ENCODE measurements at regions not wholly inside any gene's neighbourhood (a gene's known extent, or its start where the extent isn't known, plus 50 kb on each side); places are given as distances from the start of the nearest gene placed in this dataset.

DNA sequence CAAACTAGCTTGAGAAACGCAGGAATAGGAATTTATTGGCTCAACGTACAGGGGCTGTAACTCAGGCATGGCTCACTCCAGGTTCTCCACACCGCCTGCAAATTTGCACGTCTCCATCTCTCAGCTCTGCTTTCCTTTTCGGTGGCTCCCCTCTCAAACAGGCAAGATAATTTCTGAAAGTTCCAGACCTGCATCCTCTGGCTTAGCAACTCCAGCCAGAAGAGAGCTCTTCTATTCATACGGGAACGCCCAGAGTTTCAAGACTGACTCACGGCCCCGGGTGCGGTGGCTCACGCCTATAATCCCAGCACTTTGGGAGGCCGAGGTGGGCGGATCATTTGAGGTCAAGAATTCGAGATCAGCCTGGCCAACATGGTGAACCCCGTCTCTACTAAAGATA is 139.7 kb upstream of the BNIP2 start:
- TF ChIP-seq, protein P1, sequence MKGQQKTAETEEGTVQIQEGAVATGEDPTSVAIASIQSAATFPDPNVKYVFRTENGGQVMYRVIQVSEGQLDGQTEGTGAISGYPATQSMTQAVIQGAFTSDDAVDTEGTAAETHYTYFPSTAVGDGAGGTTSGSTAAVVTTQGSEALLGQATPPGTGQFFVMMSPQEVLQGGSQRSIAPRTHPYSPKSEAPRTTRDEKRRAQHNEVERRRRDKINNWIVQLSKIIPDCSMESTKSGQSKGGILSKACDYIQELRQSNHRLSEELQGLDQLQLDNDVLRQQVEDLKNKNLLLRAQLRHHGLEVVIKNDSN (IDR thresholded peaks at IDR 0.05) = no peak
- TF ChIP-seq, protein P2, sequence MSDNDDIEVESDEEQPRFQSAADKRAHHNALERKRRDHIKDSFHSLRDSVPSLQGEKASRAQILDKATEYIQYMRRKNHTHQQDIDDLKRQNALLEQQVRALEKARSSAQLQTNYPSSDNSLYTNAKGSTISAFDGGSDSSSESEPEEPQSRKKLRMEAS (IDR thresholded peaks at IDR 0.05) = no peak
- TF ChIP-seq CEBPB (IDR thresholded peaks at IDR 0.05) (no peak), RAD21 (IDR thresholded peaks at IDR 0.05; ENCODE audit: low read depth) (no peak), ZBTB7A (IDR thresholded peaks at IDR 0.05; ENCODE audit: low read depth) (no peak), TCF12 (IDR thresholded peaks at IDR 0.05; ENCODE audit: low read depth) (no peak), TAF1 (IDR thresholded peaks at IDR 0.05; ENCODE audit: low read depth) (no peak), NFIC (IDR thresholded peaks at IDR 0.05) (no peak), TEAD4 (IDR thresholded peaks at IDR 0.05) (no peak), EGR1 (IDR thresholded peaks at IDR 0.05) (no peak), EP300 (IDR thresholded peaks at IDR 0.05; ENCODE audit: borderline replicate concordance) (no peak)

DNA sequence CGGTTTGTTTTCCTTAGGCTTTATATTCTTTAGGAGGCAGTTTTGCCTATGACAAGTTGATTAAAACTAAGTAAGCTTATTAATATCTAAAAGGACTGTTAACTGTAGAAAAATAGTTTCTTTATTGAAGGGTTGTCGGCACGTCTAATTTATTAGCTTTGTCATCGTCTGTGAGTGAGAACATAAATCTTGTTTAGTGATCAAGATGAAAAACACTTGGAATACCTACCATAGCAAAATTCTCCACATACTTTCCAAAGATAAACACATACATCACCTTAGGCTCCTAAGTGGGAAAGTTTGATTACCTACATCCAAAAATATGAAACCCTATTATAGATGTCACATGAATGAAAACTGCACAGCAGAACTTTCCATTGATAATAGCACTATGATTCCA is 139.1 kb upstream of the BNIP2 start:
- TF ChIP-seq EGR1 (IDR thresholded peaks at IDR 0.05) (no peak), TCF12 (IDR thresholded peaks at IDR 0.05; ENCODE audit: low read depth) (no peak), ZBTB7A (IDR thresholded peaks at IDR 0.05; ENCODE audit: low read depth) (no peak), TAF1 (IDR thresholded peaks at IDR 0.05; ENCODE audit: low read depth) (no peak), TEAD4 (IDR thresholded peaks at IDR 0.05) (no peak), FOXM1 (IDR thresholded peaks at IDR 0.05; ENCODE audit: borderline replicate concordance, low read depth) (no peak), CREB1 (IDR thresholded peaks at IDR 0.05; ENCODE audit: low read depth) (no peak), YY1 (IDR thresholded peaks at IDR 0.05; ENCODE audit: low read depth) (no peak), CEBPB (IDR thresholded peaks at IDR 0.05) (no peak), EP300 (IDR thresholded peaks at IDR 0.05; ENCODE audit: borderline replicate concordance) (no peak), RAD21 (IDR thresholded peaks at IDR 0.05; ENCODE audit: low read depth) (no peak), NFIC (IDR thresholded peaks at IDR 0.05) (no peak)
- TF ChIP-seq, protein P3, sequence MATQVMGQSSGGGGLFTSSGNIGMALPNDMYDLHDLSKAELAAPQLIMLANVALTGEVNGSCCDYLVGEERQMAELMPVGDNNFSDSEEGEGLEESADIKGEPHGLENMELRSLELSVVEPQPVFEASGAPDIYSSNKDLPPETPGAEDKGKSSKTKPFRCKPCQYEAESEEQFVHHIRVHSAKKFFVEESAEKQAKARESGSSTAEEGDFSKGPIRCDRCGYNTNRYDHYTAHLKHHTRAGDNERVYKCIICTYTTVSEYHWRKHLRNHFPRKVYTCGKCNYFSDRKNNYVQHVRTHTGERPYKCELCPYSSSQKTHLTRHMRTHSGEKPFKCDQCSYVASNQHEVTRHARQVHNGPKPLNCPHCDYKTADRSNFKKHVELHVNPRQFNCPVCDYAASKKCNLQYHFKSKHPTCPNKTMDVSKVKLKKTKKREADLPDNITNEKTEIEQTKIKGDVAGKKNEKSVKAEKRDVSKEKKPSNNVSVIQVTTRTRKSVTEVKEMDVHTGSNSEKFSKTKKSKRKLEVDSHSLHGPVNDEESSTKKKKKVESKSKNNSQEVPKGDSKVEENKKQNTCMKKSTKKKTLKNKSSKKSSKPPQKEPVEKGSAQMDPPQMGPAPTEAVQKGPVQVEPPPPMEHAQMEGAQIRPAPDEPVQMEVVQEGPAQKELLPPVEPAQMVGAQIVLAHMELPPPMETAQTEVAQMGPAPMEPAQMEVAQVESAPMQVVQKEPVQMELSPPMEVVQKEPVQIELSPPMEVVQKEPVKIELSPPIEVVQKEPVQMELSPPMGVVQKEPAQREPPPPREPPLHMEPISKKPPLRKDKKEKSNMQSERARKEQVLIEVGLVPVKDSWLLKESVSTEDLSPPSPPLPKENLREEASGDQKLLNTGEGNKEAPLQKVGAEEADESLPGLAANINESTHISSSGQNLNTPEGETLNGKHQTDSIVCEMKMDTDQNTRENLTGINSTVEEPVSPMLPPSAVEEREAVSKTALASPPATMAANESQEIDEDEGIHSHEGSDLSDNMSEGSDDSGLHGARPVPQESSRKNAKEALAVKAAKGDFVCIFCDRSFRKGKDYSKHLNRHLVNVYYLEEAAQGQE (IDR thresholded peaks at IDR 0.05; ENCODE audit: low read depth) = no peak
- TF ChIP-seq, protein P1 (IDR thresholded peaks at IDR 0.05) = no peak
- TF ChIP-seq, protein P2 (IDR thresholded peaks at IDR 0.05) = no peak

DNA sequence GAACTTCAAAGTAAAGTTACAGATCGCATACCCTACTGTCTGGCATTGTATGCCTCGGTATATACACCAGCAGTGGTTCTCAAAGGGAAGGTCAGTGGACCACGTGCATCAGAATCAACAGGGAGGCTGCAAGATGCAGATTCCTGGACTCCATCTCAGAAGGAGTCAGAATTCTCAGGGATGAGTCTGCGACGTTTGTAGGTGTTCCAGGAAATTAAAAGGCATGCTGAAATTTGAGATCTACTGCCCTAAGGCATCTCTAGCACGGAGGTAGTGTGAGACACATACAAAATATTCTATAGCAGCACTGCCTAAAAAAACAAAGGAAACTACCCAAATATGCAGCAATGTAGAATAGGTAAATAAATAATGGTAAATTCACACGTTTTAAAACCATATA is 136.8 kb upstream of the BNIP2 start:
- TF ChIP-seq, protein P3 (IDR thresholded peaks at IDR 0.05; ENCODE audit: low read depth) = no peak
- TF ChIP-seq ZBTB7A (IDR thresholded peaks at IDR 0.05; ENCODE audit: low read depth) (no peak), RAD21 (IDR thresholded peaks at IDR 0.05; ENCODE audit: low read depth) (no peak), EP300 (IDR thresholded peaks at IDR 0.05; ENCODE audit: borderline replicate concordance) (no peak), FOXM1 (IDR thresholded peaks at IDR 0.05; ENCODE audit: borderline replicate concordance, low read depth) (no peak), TAF1 (IDR thresholded peaks at IDR 0.05; ENCODE audit: low read depth) (no peak), YY1 (IDR thresholded peaks at IDR 0.05; ENCODE audit: low read depth) (no peak), EGR1 (IDR thresholded peaks at IDR 0.05) (no peak), TEAD4 (IDR thresholded peaks at IDR 0.05) (no peak), CREB1 (IDR thresholded peaks at IDR 0.05; ENCODE audit: low read depth) (no peak), NFIC (IDR thresholded peaks at IDR 0.05) (no peak), TCF12 (IDR thresholded peaks at IDR 0.05; ENCODE audit: low read depth) (no peak)
- TF ChIP-seq, protein P1 (IDR thresholded peaks at IDR 0.05) = no peak
- TF ChIP-seq, protein P2 (IDR thresholded peaks at IDR 0.05) = no peak

DNA sequence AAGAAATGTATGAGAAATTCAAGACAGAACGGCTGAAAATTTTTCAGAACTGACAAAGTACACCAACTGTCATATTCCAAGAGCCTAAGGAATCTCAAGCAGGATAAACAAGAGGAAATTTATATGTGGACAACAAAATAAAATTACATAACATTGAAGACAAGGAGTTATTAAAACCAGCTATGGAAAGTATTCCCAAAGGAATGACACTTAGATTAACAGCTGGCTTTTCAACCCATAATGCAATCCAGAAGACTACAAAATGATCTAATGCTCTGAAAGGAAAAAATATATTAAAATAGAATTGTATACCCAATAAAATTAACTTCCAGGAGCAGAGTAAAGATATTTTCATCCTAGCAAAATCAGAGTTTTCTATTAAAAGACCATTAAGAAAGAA is 132.2 kb upstream of the BNIP2 start:
- no peak for TF ChIP-seq CEBPB (IDR thresholded peaks at IDR 0.05)
- no peak for TF ChIP-seq YY1 (IDR thresholded peaks at IDR 0.05; ENCODE audit: low read depth)
- TF ChIP-seq, protein P1 (IDR thresholded peaks at IDR 0.05) = no peak
- no peak for TF ChIP-seq TCF12 (IDR thresholded peaks at IDR 0.05; ENCODE audit: low read depth)
- TF ChIP-seq TAF1 (IDR thresholded peaks at IDR 0.05; ENCODE audit: low read depth) = no peak
- no peak for TF ChIP-seq NFIC (IDR thresholded peaks at IDR 0.05)
- TF ChIP-seq FOXM1 (IDR thresholded peaks at IDR 0.05; ENCODE audit: borderline replicate concordance, low read depth) = no peak
- no peak for TF ChIP-seq EP300 (IDR thresholded peaks at IDR 0.05; ENCODE audit: borderline replicate concordance)
- TF ChIP-seq ZBTB7A (IDR thresholded peaks at IDR 0.05; ENCODE audit: low read depth) = no peak
- TF ChIP-seq, protein P3 (IDR thresholded peaks at IDR 0.05; ENCODE audit: low read depth) = no peak
- no peak for TF ChIP-seq EGR1 (IDR thresholded peaks at IDR 0.05)
- TF ChIP-seq RAD21 (IDR thresholded peaks at IDR 0.05; ENCODE audit: low read depth) = no peak
- TF ChIP-seq, protein P2 (IDR thresholded peaks at IDR 0.05) = no peak
- TF ChIP-seq TEAD4 (IDR thresholded peaks at IDR 0.05) = no peak
- no peak for TF ChIP-seq CREB1 (IDR thresholded peaks at IDR 0.05; ENCODE audit: low read depth)

Measured in Ishikawa (cell line).